Kidney (tissue), 13 donors: ENCODE measurements at regions not wholly inside any gene's neighbourhood (a gene's known extent, or its start where the extent isn't known, plus 50 kb on each side); places are given as distances from the start of the nearest gene placed in this dataset.
A peak's percentile ranks its signal among the peaks of the same experiment; 100 is the strongest.

Experiments used
- DNase-seq, 5 donors: peaks; one replicate each; pipeline ENCODE4 v3.0.0-alpha.2; 2013 to 2020
- FAIRE-seq: peaks from 2 replicates; lab custom pipeline; 2012; peaks lifted over from hg19 to GRCh38; lab: Jason Lieb, UNC
- H3K27ac ChIP-seq, 2 donors: one replicate each; pipeline ENCODE4 v1.7.0; 2013; ENCODE audit warnings: low read depth in 2 of 2, low read length in 2 of 2, inconsistent platforms in 1 of 2
- H3K27me3 ChIP-seq: one replicate; pipeline ENCODE4 v1.7.1; 2013; ENCODE audit warnings: low read length, inconsistent platforms; ENCODE audit not compliant: control insufficient read depth, insufficient read depth
- H3K36me3 ChIP-seq, 3 donors: one replicate each; pipeline versions ENCODE4 v1.7.0 to v1.7.1; 2013; ENCODE audit warnings: low read length in 3 of 3, control low read depth in 1 of 3, inconsistent platforms in 1 of 3; ENCODE audit not compliant: insufficient read depth in 3 of 3, control insufficient read depth in 2 of 3
- H3K4me1 ChIP-seq, 3 donors: one replicate each; pipeline versions ENCODE4 v1.7.0 to v1.7.1; 2013; ENCODE audit warnings: low read length in 3 of 3, inconsistent platforms in 1 of 3, low read depth in 1 of 3; ENCODE audit not compliant: control insufficient read depth in 2 of 3, insufficient read depth in 2 of 3
- H3K4me3 ChIP-seq, 3 donors: one replicate each; pipeline versions ENCODE4 v1.7.0 to v1.8.1; 2013; ENCODE audit warnings: low read length in 3 of 3, control low read depth in 1 of 3, inconsistent platforms in 1 of 3
- H3K9ac ChIP-seq, 3 donors: one replicate each; pipeline versions ENCODE4 v1.7.0 to v1.7.1; 2013; ENCODE audit warnings: low read length in 3 of 3, control low read depth in 1 of 3, inconsistent platforms in 1 of 3
- H3K9me3 ChIP-seq, 3 donors: one replicate each; pipeline versions ENCODE4 v1.7.0 to v1.7.1; 2013; ENCODE audit warnings: low read length in 3 of 3, control low read depth in 1 of 3, inconsistent platforms in 1 of 3; ENCODE audit not compliant: control insufficient read depth in 2 of 3, insufficient read depth in 1 of 3
- CTCF ChIP-seq: IDR thresholded peaks from 3 replicates; pipeline ENCODE4 v1.5.1; 2012; ENCODE audit warnings: mild to moderate bottlenecking, moderate library complexity, borderline replicate concordance; ENCODE audit not compliant: insufficient read depth; ENCODE audit errors: extremely low read depth
- intact Hi-C: fragments of 100-400 bp; cut with DNase I; formaldehyde crosslinking; loops from one replicate; pipeline ENCODE4 v1.11.1; 2022
- donor health status: control.
- donor health status: control.
- donor health status: control.
- donor health status: control.
- donor health status: control.
- donor health status: DM: yes; HTN: yes; CAD: no.
- donor health status: Normal renal cell carcinoma (clear cell type).

DNA sequence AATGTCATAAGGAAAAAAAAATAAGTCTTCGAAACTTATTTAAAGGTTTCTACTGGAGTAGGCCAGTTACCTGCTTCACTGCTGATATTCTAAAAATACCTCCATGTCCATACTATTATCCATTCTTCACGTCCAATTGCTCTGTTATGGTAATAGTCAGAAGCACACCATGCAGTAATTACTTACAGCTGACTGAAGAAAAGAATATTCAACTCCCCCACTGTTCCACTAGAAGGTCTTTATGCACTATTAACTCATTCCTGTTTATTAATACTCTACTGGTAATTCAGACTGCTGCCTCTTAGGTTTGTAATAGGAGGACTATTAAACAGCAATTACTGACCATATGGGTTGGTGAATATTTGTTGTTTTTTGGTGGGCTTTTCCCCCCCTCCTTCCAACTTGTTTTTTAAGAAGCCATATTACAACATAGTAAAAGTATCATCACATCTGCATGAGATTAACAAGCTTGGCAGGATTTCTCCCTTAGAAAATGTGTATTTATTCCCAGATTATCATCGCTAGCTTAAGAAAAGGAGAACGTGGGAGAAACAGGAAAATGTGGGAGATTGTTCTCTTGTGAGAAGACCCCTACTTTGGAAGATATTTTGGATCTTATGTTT is 806.4 kb upstream of the FANCL start:
- peak in 1 of 5 donors; percentile 10 for DNase-seq
- H3K4me1 ChIP-seq, result peaks cover 0 to 2% (median 0%) of the 10 kb centered on the region in 3 donors
- H3K9ac ChIP-seq, result no peak overlapping the region
- intact Hi-C loops, result no loop called here
- no peak overlapping the region for H3K27ac ChIP-seq
- H3K9me3 ChIP-seq, result no peaks in the 10 kb centered on the region
- H3K27me3 ChIP-seq, result no peaks in the 10 kb centered on the region
- TF ChIP-seq CTCF, result no peak
- H3K36me3 ChIP-seq, result no peaks in the 10 kb centered on the region
- no peak for FAIRE-seq
- H3K4me3 ChIP-seq, result no peak overlapping the region

GRCh38 chr2:59046401-59047372 is 805.6 kb upstream of the FANCL start:
- Histone ChIP-seq H3K9ac (no peak overlapping the region), H3K36me3 (no peaks in the 10 kb centered on the region), H3K27me3 (no peaks in the 10 kb centered on the region), H3K4me1 (peaks cover 0 to 2% (median 0%) of the 10 kb centered on the region in 3 donors), H3K4me3 (no peak overlapping the region), H3K27ac (no peak overlapping the region), H3K9me3 (no peaks in the 10 kb centered on the region)
- TF ChIP-seq CTCF, result no peak
- intact Hi-C loops, result no loop called here
- DNase-seq (no peak), FAIRE-seq (no peak)

DNA sequence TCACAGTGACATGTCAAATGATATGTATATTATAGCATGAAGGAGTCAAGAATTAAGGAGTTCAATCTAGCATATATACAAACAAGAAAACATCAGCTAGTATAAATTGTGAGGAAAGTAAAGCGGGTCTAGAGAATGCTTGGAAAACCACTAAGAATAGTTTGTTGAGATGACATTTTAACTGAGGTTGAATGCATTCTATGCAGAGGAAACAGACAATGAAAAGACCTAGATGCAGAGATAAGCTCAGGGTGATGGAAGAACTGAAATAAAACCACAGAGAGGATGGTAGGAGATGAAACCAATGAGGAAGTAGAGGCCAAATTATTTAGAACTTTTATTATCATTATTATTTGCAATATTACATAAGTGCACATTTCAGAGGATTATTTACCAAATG is 803.6 kb upstream of the FANCL start:
- Histone ChIP-seq H3K9me3 (no peaks in the 10 kb centered on the region), H3K36me3 (no peaks in the 10 kb centered on the region), H3K4me1 (peaks cover 0 to 2% (median 0%) of the 10 kb centered on the region in 3 donors), H3K27ac (no peak overlapping the region), H3K4me3 (no peak overlapping the region), H3K9ac (no peak overlapping the region), H3K27me3 (no peaks in the 10 kb centered on the region)
- TF ChIP-seq CTCF, result no peak
- no peak for FAIRE-seq
- no peak for DNase-seq
- intact Hi-C loops, result no loop called here
